ENCODE measurements at regions not wholly inside any gene's neighbourhood (a gene's known extent, or its start where the extent isn't known, plus 50 kb on each side); places are given as distances from the start of the nearest gene placed in this dataset.
A peak's percentile ranks its signal among the peaks of the same experiment; 100 is the strongest.

DNA sequence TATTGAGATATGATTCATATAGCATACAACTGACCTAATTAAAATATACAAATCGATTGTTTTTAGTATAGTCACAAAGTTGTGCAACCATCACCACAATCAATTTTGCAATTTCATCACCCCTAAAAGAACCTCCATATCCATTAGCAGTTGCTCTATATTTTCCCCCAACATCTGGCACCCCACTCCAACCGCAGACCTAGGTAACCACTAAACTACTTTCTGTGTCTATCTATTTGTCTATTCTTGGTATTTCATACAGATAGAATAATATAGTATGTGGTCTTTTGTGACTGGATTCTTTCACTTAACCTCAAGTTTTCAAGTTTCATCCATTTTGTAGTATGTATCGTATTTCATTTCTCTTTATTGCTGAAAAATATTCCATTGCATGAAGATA lies 126.0 kb upstream of the CRY1 start:
- in situ Hi-C loops (cut with HindIII; ENCODE audit: low sequenced_read_pairs): no loop called here
- DNase-seq (ENCODE audit: low read depth, low spot score): no peak
- TF ChIP-seq, protein P1, sequence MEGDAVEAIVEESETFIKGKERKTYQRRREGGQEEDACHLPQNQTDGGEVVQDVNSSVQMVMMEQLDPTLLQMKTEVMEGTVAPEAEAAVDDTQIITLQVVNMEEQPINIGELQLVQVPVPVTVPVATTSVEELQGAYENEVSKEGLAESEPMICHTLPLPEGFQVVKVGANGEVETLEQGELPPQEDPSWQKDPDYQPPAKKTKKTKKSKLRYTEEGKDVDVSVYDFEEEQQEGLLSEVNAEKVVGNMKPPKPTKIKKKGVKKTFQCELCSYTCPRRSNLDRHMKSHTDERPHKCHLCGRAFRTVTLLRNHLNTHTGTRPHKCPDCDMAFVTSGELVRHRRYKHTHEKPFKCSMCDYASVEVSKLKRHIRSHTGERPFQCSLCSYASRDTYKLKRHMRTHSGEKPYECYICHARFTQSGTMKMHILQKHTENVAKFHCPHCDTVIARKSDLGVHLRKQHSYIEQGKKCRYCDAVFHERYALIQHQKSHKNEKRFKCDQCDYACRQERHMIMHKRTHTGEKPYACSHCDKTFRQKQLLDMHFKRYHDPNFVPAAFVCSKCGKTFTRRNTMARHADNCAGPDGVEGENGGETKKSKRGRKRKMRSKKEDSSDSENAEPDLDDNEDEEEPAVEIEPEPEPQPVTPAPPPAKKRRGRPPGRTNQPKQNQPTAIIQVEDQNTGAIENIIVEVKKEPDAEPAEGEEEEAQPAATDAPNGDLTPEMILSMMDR (IDR thresholded peaks at IDR 0.05; ENCODE audit: low read depth, low read length): no peak
- no peak overlapping the region for H3K4me3 ChIP-seq (ENCODE audit: low read depth, low read length)

DNA sequence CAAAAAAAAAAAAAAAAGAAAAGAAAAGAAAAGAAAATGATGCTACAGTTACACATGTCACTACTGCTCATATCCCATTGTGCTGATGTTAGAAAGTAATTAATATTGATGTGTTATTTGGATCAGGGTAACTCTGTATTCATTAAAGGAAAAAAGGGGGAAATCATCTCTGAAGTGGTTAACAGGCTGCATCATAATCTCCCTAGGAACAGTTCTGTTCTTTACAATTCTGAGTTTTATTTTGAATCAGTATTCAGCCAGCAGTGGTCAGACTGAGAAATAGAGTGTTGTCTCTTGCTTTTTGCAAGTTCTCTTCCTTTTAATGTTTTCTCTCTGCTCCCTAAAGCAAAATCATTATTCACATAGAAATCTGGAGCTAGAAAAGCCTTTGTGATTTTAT lies 128.6 kb upstream of the CRY1 start:
- DNase-seq (ENCODE audit: low read depth, low spot score): no peak
- TF ChIP-seq, protein P1 (IDR thresholded peaks at IDR 0.05; ENCODE audit: low read depth, low read length): no peak
- in situ Hi-C loops (cut with HindIII; ENCODE audit: low sequenced_read_pairs): no loop called here
- no peak overlapping the region for H3K4me3 ChIP-seq (ENCODE audit: low read depth, low read length)

GRCh38 chr12:107223821-107224220 lies 130.5 kb upstream of the CRY1 start:
- in situ Hi-C loops (cut with HindIII; ENCODE audit: low sequenced_read_pairs): no loop called here
- no peak overlapping the region for H3K4me3 ChIP-seq (ENCODE audit: low read depth, low read length)
- TF ChIP-seq, protein P1 (IDR thresholded peaks at IDR 0.05; ENCODE audit: low read depth, low read length): peak; percentile 7
- no peak for DNase-seq (ENCODE audit: low read depth, low spot score)

GRCh38 chr12:107225635-107226034 lies 132.3 kb upstream of the CRY1 start:
- in situ Hi-C loops (cut with HindIII; ENCODE audit: low sequenced_read_pairs): no loop called here
- peak; percentile 42 for DNase-seq (ENCODE audit: low read depth, low spot score)
- TF ChIP-seq, protein P1 (IDR thresholded peaks at IDR 0.05; ENCODE audit: low read depth, low read length): no peak
- no peak overlapping the region for H3K4me3 ChIP-seq (ENCODE audit: low read depth, low read length)

- TF ChIP-seq, protein P1 (IDR thresholded peaks at IDR 0.05; ENCODE audit: low read depth, low read length): no peak
- no peak for DNase-seq (ENCODE audit: low read depth, low spot score)
- H3K4me3 ChIP-seq (ENCODE audit: low read depth, low read length): no peak overlapping the region
- in situ Hi-C loops (cut with HindIII; ENCODE audit: low sequenced_read_pairs): no loop called here
Measured at GRCh38 chr12:107226126-107226525, 132.8 kb upstream of the CRY1 start.

DNA sequence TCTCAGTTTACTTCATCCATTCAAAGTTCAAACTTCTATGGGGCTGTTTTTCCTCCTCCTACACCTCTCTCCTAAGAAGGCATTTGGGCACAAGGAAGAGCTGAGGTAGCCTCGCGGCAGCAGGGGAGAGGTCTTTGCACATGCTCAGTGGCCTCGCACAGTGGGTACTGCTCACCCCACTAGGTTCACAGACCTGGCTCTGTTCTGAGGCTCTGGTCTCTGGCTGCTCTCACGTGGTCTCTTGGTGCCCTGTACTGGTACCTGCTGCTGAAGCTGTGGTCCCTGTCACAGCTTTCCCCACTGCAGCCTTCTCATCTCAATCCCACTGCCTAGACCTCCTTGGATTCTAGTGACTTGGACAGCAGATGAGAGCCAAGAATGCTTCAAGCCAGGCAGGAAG lies 134.7 kb upstream of the CRY1 start:
- DNase-seq (ENCODE audit: low read depth, low spot score): no peak
- no peak overlapping the region for H3K4me3 ChIP-seq (ENCODE audit: low read depth, low read length)
- in situ Hi-C loops (cut with HindIII; ENCODE audit: low sequenced_read_pairs): no loop called here
- TF ChIP-seq, protein P1 (IDR thresholded peaks at IDR 0.05; ENCODE audit: low read depth, low read length): no peak

- H3K4me3 ChIP-seq (ENCODE audit: low read depth, low read length): no peak overlapping the region
- DNase-seq (ENCODE audit: low read depth, low spot score): no peak
- in situ Hi-C loops (cut with HindIII; ENCODE audit: low sequenced_read_pairs): no loop called here
- TF ChIP-seq, protein P1 (IDR thresholded peaks at IDR 0.05; ENCODE audit: low read depth, low read length): no peak
Measured at GRCh38 chr12:107229827-107230226, 136.5 kb upstream of the CRY1 start.

Measured in astrocyte of the spinal cord (primary cell).